ENCODE measurements at regions not wholly inside any gene's neighbourhood (a gene's known extent, or its start where the extent isn't known, plus 50 kb on each side); places are given as distances from the start of the nearest gene placed in this dataset.

GRCh38 chr1:2856676-2857375, 55.3 kb upstream of the TTC34 start:
- H3K9me3 ChIP-seq, result no peaks in the 10 kb centered on the region
- no peak overlapping the region for H3K4me3 ChIP-seq
- TF ChIP-seq POLR2AphosphoS5 (IDR thresholded peaks at IDR 0.05) (no peak), CTCF (IDR thresholded peaks at IDR 0.05) (no peak), POLR2A (IDR thresholded peaks at IDR 0.05) (no peak)
- DNase-seq (ENCODE audit: low spot score in 2 of 2), result no peak
- intact Hi-C loops (cut with DNase I; ENCODE audit: low total_unique reads), result no loop called here
- no peak overlapping the region for H3K27ac ChIP-seq
- H3K27me3 ChIP-seq, result peaks cover 0 to 80% of the 10 kb centered on the region in 2 donors
- no peaks in the 10 kb centered on the region for H3K36me3 ChIP-seq
- H3K4me1 ChIP-seq, result no peaks in the 10 kb centered on the region

GRCh38 chr1:2857521-2857920, 56.0 kb upstream of the TTC34 start:
- intact Hi-C loops (cut with DNase I; ENCODE audit: low total_unique reads), result no loop called here
- peaks cover 0 to 86% of the 10 kb centered on the region in 2 donors for H3K27me3 ChIP-seq
- H3K4me3 ChIP-seq, result no peak overlapping the region
- DNase-seq (ENCODE audit: low spot score in 2 of 2), result no peak
- H3K9me3 ChIP-seq, result no peaks in the 10 kb centered on the region
- no peak overlapping the region for H3K27ac ChIP-seq
- H3K4me1 ChIP-seq, result no peaks in the 10 kb centered on the region
- TF ChIP-seq CTCF (IDR thresholded peaks at IDR 0.05) (no peak), POLR2AphosphoS5 (IDR thresholded peaks at IDR 0.05) (no peak), POLR2A (IDR thresholded peaks at IDR 0.05) (no peak)
- no peaks in the 10 kb centered on the region for H3K36me3 ChIP-seq

- H3K4me3 ChIP-seq, result no peak overlapping the region
- intact Hi-C loops (cut with DNase I; ENCODE audit: low total_unique reads), result no loop called here
- H3K27ac ChIP-seq, result no peak overlapping the region
- peaks cover 0 to 89% of the 10 kb centered on the region in 2 donors for H3K27me3 ChIP-seq
- H3K36me3 ChIP-seq, result no peaks in the 10 kb centered on the region
- no peak for TF ChIP-seq POLR2A (IDR thresholded peaks at IDR 0.05)
- no peak for TF ChIP-seq CTCF (IDR thresholded peaks at IDR 0.05)
- no peak for TF ChIP-seq POLR2AphosphoS5 (IDR thresholded peaks at IDR 0.05)
- no peak for DNase-seq (ENCODE audit: low spot score in 2 of 2)
- no peaks in the 10 kb centered on the region for H3K4me1 ChIP-seq
- no peaks in the 10 kb centered on the region for H3K9me3 ChIP-seq
Measured at GRCh38 chr1:2858676-2859075, 57.2 kb upstream of the TTC34 start.

- H3K4me3 ChIP-seq, result no peak overlapping the region
- H3K9me3 ChIP-seq, result no peaks in the 10 kb centered on the region
- H3K27me3 ChIP-seq, result peaks cover 0 to 89% of the 10 kb centered on the region in 2 donors
- H3K4me1 ChIP-seq, result no peaks in the 10 kb centered on the region
- intact Hi-C loops (cut with DNase I; ENCODE audit: low total_unique reads), result no loop called here
- no peak for DNase-seq (ENCODE audit: low spot score in 2 of 2)
- H3K36me3 ChIP-seq, result no peaks in the 10 kb centered on the region
- no peak for TF ChIP-seq POLR2A (IDR thresholded peaks at IDR 0.05)
- no peak for TF ChIP-seq CTCF (IDR thresholded peaks at IDR 0.05)
- TF ChIP-seq POLR2AphosphoS5 (IDR thresholded peaks at IDR 0.05), result no peak
- H3K27ac ChIP-seq, result no peak overlapping the region
Measured at GRCh38 chr1:2859219-2859880, 57.9 kb upstream of the TTC34 start.

- Histone ChIP-seq H3K27me3 (peaks cover 0 to 89% of the 10 kb centered on the region in 2 donors), H3K9me3 (no peaks in the 10 kb centered on the region), H3K4me1 (no peaks in the 10 kb centered on the region), H3K27ac (no peak overlapping the region), H3K36me3 (no peaks in the 10 kb centered on the region), H3K4me3 (no peak overlapping the region)
- intact Hi-C loops (cut with DNase I; ENCODE audit: low total_unique reads), result no loop called here
- TF ChIP-seq POLR2A (IDR thresholded peaks at IDR 0.05) (no peak), POLR2AphosphoS5 (IDR thresholded peaks at IDR 0.05) (no peak), CTCF (IDR thresholded peaks at IDR 0.05) (no peak)
- no peak for DNase-seq (ENCODE audit: low spot score in 2 of 2)
Measured at GRCh38 chr1:2859881-2860430, 58.5 kb upstream of the TTC34 start.

Measured in breast epithelium (tissue), 4 donors.